Neural progenitor cell (in vitro differentiated cells): ENCODE measurements at regions not wholly inside any gene's neighbourhood (a gene's known extent, or its start where the extent isn't known, plus 50 kb on each side); places are given as distances from the start of the nearest gene placed in this dataset.

ENCODE experiments used
- CTCF ChIP-seq: fragments of 200-600 bp; sonication (generic); IDR thresholded peaks from 2 replicates; pipeline ENCODE4 v1.5.1; 2017; ENCODE audit warnings: antibody characterized with exemption, mild to moderate bottlenecking
- EZH2 ChIP-seq: fragments of 200-600 bp; sonication (generic); IDR thresholded peaks from 2 replicates; pipeline ENCODE4 v1.6.1; 2017; ENCODE audit warnings: antibody characterized with exemption, mild to moderate bottlenecking, moderate library complexity
- EZH2phosphoT487 ChIP-seq: fragments of 200-600 bp; sonication (generic); IDR thresholded peaks from 2 replicates; pipeline ENCODE4 v1.6.1; 2017; ENCODE audit warnings: antibody characterized with exemption

DNA sequence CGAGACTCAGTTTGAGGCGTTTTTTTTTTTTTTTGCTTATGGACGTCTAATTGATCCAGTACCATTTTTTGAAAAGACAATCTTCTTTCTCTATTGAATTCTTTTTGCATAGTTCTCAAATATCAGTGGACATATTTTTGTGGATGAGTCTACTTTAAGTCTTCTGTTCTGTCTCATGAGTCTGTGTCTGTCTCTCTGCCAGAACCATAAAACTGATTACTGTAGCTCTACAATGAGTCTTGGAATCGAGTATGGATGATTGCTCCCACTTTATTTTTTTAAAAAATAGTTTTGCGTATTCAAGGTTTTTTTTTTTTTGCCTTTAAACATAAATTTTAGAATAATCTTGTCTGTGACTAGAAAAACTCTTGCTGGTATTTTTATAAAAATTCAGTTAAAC lies 323.5 kb downstream of the ZNF326 start:
- TF ChIP-seq CTCF: no peak
- no peak for TF ChIP-seq EZH2
- no peak for TF ChIP-seq EZH2phosphoT487
